ENCODE measurements at regions not wholly inside any gene's neighbourhood (a gene's known extent, or its start where the extent isn't known, plus 50 kb on each side); places are given as distances from the start of the nearest gene placed in this dataset.

GRCh38 chr10:123579675-123580074 lies 86.5 kb upstream of the GPR26 start:
- Histone ChIP-seq H2BK5ac (ENCODE audit: insufficient read length, low read length) (no peak overlapping the region), H3K79me2 (ENCODE audit: insufficient read depth, low read length) (no peaks in the 10 kb centered on the region), H3K4ac (ENCODE audit: low read depth, low read length) (no peak overlapping the region), H3K18ac (ENCODE audit: insufficient read length, low read depth, low read length) (no peak overlapping the region), H2BK20ac (ENCODE audit: low read depth, low read length, poor library complexity, severe bottlenecking) (no peak overlapping the region), H2AK5ac (ENCODE audit: insufficient read length, low read length) (no peak overlapping the region), H3K79me1 (ENCODE audit: insufficient read depth, low read depth, low read length, poor library complexity, severe bottlenecking) (no peaks in the 10 kb centered on the region), H2BK12ac (ENCODE audit: insufficient read length, low read depth, low read length) (no peak overlapping the region), H3K9ac (ENCODE audit: extremely low read depth, insufficient read length, low read length) (no peak overlapping the region), H3K14ac (ENCODE audit: insufficient read depth, low read length) (no peak overlapping the region), H3K9me3 (ENCODE audit: control insufficient read depth, low read depth, low read length) (no peaks in the 10 kb centered on the region), H3T11ph (ENCODE audit: low read length) (no peak overlapping the region), H4K8ac (replicated peaks; ENCODE audit: insufficient read length, low read depth, low read length) (no peak overlapping the region), H3K27me3 (ENCODE audit: insufficient read depth, low read length) (no peaks in the 10 kb centered on the region), H4K91ac (ENCODE audit: insufficient read length, low read depth, low read length) (no peak overlapping the region), H2BK120ac (ENCODE audit: low read depth, low read length, poor library complexity, severe bottlenecking) (no peak overlapping the region), H3K56ac (ENCODE audit: insufficient read length, low read depth, low read length) (no peak overlapping the region), H3K4me2 (ENCODE audit: insufficient read depth, insufficient read length, low read length) (no peak overlapping the region), H3K4me1 (ENCODE audit: insufficient read depth, low read length) (no peaks in the 10 kb centered on the region; the same call in 1 of the 2 replicates), H2AFZ (ENCODE audit: low read length) (no peak overlapping the region), H3K23ac (ENCODE audit: insufficient read length, low read depth, low read length) (no peak overlapping the region), H4K20me1 (ENCODE audit: control insufficient read depth, insufficient read depth, insufficient read length) (no peaks in the 10 kb centered on the region), H3K23me2 (ENCODE audit: insufficient read length, low read depth, low read length, poor library complexity, severe bottlenecking) (no peaks in the 10 kb centered on the region), H3K27ac (ENCODE audit: insufficient read length, low read depth, low read length) (no peak overlapping the region), H4K5ac (ENCODE audit: insufficient read length, low read depth, low read length) (no peak overlapping the region), H2BK15ac (ENCODE audit: low read depth, low read length) (no peak overlapping the region)
- Mint-ChIP-seq H3K4me1 (peaks cover 14 to 16% of the 10 kb centered on the region in 2 experiments), H3K27me3 (ENCODE audit: low read depth) (peaks cover 49% of the 10 kb centered on the region), H3K36me3 (ENCODE audit: insufficient read depth in 1 of 3, low read depth in 3 of 3) (no peaks in the 10 kb centered on the region; a peak in 1 of 7 replicates), H3K4me3 (no peak overlapping the region), H3K27ac (no peak overlapping the region), H3K9me3 (no peaks in the 10 kb centered on the region)
- WGBS (ENCODE audit: extremely low coverage, insufficient read length, low lambda C conversion rate): no CpG with 5 or more reads among the region's 5 CpGs
- DNase-seq: no peak
- TF ChIP-seq, protein P1, sequence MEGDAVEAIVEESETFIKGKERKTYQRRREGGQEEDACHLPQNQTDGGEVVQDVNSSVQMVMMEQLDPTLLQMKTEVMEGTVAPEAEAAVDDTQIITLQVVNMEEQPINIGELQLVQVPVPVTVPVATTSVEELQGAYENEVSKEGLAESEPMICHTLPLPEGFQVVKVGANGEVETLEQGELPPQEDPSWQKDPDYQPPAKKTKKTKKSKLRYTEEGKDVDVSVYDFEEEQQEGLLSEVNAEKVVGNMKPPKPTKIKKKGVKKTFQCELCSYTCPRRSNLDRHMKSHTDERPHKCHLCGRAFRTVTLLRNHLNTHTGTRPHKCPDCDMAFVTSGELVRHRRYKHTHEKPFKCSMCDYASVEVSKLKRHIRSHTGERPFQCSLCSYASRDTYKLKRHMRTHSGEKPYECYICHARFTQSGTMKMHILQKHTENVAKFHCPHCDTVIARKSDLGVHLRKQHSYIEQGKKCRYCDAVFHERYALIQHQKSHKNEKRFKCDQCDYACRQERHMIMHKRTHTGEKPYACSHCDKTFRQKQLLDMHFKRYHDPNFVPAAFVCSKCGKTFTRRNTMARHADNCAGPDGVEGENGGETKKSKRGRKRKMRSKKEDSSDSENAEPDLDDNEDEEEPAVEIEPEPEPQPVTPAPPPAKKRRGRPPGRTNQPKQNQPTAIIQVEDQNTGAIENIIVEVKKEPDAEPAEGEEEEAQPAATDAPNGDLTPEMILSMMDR (conservative IDR thresholded peaks at IDR 0.05): no peak

Data from H9 (cell line).